CD14-positive monocyte (primary cell): ENCODE measurements at regions not wholly inside any gene's neighbourhood (a gene's known extent, or its start where the extent isn't known, plus 50 kb on each side); places are given as distances from the start of the nearest gene placed in this dataset.

Experiments
- DNase-seq, 3 donors: peaks; one replicate each; pipeline ENCODE4 v3.0.0-alpha.2; 2011 to 2022
- H2AFZ ChIP-seq: 2 replicates; pipeline ENCODE4 v1.6.0; 2012; ENCODE audit warnings: mild to moderate bottlenecking, low read depth, low read length, inconsistent platforms; ENCODE audit not compliant: insufficient read depth, poor library complexity, severe bottlenecking
- H3K27ac ChIP-seq, 2 donors: 1 replicate in 1 of 2; 2 replicates in 1 of 2; pipeline ENCODE4 v1.5.1; 2012 to 2013; ENCODE audit warnings: low read length in 2 of 2, control low read depth in 1 of 2, inconsistent platforms in 1 of 2, low read depth in 1 of 2, mild to moderate bottlenecking in 1 of 2
- H3K27me3 ChIP-seq, 2 donors: one replicate each; pipeline versions ENCODE4 v1.6.0 to v1.6.1; 2011 to 2013; ENCODE audit warnings: low read length in 2 of 2; ENCODE audit not compliant: control insufficient read depth in 2 of 2, insufficient read depth in 2 of 2
- H3K36me3 ChIP-seq, 2 donors: replicated peaks in 1 of 2; 1 replicate in 1 of 2; 2 replicates in 1 of 2; pipeline versions ENCODE4 v1.5.1 to v1.6.1; 2012 to 2013; ENCODE audit warnings: low read length in 2 of 2, control low read depth in 1 of 2, inconsistent platforms in 1 of 2, mild to moderate bottlenecking in 1 of 2; ENCODE audit not compliant: insufficient read depth in 2 of 2, control insufficient read depth in 1 of 2
- H3K4me1 ChIP-seq, 2 donors: 1 replicate in 1 of 2; 2 replicates in 1 of 2; pipeline versions ENCODE4 v1.5.1 to v1.6.1; 2012 to 2013; ENCODE audit warnings: low read length in 2 of 2, control low read depth in 1 of 2, inconsistent platforms in 1 of 2, mild to moderate bottlenecking in 1 of 2, moderate library complexity in 1 of 2; ENCODE audit not compliant: insufficient read depth in 2 of 2, control insufficient read depth in 1 of 2
- H3K4me2 ChIP-seq: replicated peaks from 2 replicates; pipeline ENCODE3; 2012; ENCODE audit warnings: low read length, moderate library complexity, mild to moderate bottlenecking; ENCODE audit not compliant: poor library complexity, severe bottlenecking; ENCODE audit errors: extremely low read depth
- H3K4me3 ChIP-seq, 3 experiments: fragments of 200-600 bp in 1 of 3; sonication (generic) in 1 of 3; replicated peaks in 1 of 3; 1 replicate in 2 of 3; 2 replicates in 1 of 3; pipeline ENCODE4 v1.5.1; 2011 to 2013; ENCODE audit warnings: low read length in 3 of 3, mild to moderate bottlenecking in 3 of 3, control low read depth in 2 of 3, low read depth in 2 of 3, inconsistent platforms in 1 of 3, moderate library complexity in 1 of 3
- H3K79me2 ChIP-seq: 2 replicates; pipeline ENCODE4 v1.6.0; 2012; ENCODE audit warnings: mild to moderate bottlenecking, control low read depth, inconsistent platforms, low read length, moderate library complexity; ENCODE audit not compliant: insufficient read depth
- H3K9ac ChIP-seq: 2 replicates; pipeline ENCODE4 v1.6.0; 2017; ENCODE audit warnings: low read length, mild to moderate bottlenecking; ENCODE audit not compliant: insufficient read depth, poor library complexity, severe bottlenecking
- H3K9me3 ChIP-seq, 2 donors: replicated peaks in 1 of 2; 1 replicate in 1 of 2; 2 replicates in 1 of 2; pipeline versions ENCODE4 v1.5.1 to v1.6.1; 2012 to 2013; ENCODE audit warnings: low read length in 2 of 2, control low read depth in 1 of 2; ENCODE audit not compliant: control insufficient read depth in 1 of 2, insufficient read depth in 1 of 2
- H4K20me1 ChIP-seq: 2 replicates; pipeline ENCODE4 v1.6.0; 2012; ENCODE audit warnings: mild to moderate bottlenecking, low read length, control low read depth, moderate library complexity; ENCODE audit not compliant: insufficient read depth
- H3K27ac Mint-ChIP-seq, 7 donors: one replicate each; pipeline ENCODE4 v1.8.0; 2020; ENCODE audit warnings: mild to moderate bottlenecking in 7 of 7, mixed read lengths in 7 of 7, moderate library complexity in 6 of 7, inconsistent platforms in 2 of 7
- H3K27me3 Mint-ChIP-seq, 3 donors: one replicate each; pipeline ENCODE4 v1.8.0; 2021 to 2022; ENCODE audit warnings: low read depth in 3 of 3, mild to moderate bottlenecking in 3 of 3, mixed read lengths in 3 of 3, moderate library complexity in 3 of 3, inconsistent platforms in 1 of 3
- H3K36me3 Mint-ChIP-seq, 2 donors: one replicate each; pipeline ENCODE4 v1.8.0; 2020; ENCODE audit warnings: mixed read lengths in 2 of 2, inconsistent platforms in 1 of 2, mild to moderate bottlenecking in 1 of 2
- H3K4me1 Mint-ChIP-seq: one replicate; pipeline ENCODE4 v1.8.0; 2020; ENCODE audit warnings: mild to moderate bottlenecking, mixed read lengths
- H3K4me3 Mint-ChIP-seq, 2 donors: one replicate each; pipeline ENCODE4 v1.8.0; 2020; ENCODE audit warnings: mild to moderate bottlenecking in 2 of 2, mixed read lengths in 2 of 2, moderate library complexity in 1 of 2
- H3K9me3 Mint-ChIP-seq, 7 donors: one replicate each; pipeline ENCODE4 v1.8.0; 2020 to 2022; ENCODE audit warnings: mixed read lengths in 7 of 7, mild to moderate bottlenecking in 6 of 7, moderate library complexity in 6 of 7, inconsistent platforms in 2 of 7
- WGBS: methylation state at CpG from one replicate; pipeline ENCODE4 v1.1.5; 2013; ENCODE audit warnings: missing lambda C conversion rate; ENCODE audit not compliant: insufficient coverage; 5-methylcytosine and 5-hydroxymethylcytosine counted together
- intact Hi-C, 2 donors: fragments of 100-400 bp; cut with micrococcal nuclease; formaldehyde crosslinking; loops; one replicate each; pipeline versions ENCODE4 v1.15.0 to v1.15.1; 2023
- TF ChIP-seq, protein P1 (sequence below): fragments of 200-600 bp; IDR thresholded peaks from one replicate; pipeline ENCODE4 v1.8.0; 2022; ENCODE audit warnings: antibody characterized with exemption, mild to moderate bottlenecking

DNA sequence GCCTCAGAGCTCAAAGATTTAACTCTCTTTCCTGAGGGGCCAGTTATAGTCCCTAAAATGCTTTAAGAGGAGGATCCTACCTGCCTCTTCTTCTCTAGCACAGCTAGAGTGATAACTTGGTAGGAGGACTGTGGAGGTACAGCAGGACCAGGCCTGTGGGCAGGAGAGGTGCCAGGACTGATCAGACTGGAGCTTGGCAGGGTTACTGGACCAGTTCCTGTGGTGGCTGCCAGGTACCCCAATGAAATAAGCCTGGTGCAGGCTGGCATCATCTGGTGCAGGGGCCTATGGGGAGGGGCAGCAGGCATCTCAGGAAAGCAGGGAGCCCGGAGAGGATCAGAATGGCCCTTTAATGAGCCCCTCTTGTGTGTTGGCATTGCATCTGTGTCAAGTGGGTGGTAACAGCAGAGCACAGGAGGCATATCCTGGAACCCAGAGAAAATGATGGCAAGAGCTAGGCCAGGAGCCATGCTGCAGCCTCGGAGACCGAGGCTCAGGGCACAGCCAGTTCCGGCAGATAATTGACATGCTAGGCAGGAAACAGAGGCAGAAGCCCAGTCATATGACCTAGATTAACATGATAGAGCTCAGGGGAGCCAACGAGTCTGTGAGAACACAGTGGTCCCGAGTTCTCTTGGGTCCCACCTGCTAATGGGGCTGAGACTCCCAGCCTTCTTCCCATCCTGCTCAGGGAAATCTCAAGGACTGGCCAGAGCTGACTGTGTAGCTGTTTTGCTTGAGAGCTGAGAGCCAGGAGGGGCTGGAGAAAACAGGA is 187.5 kb upstream of the ZBED5 start:
- intact Hi-C loops = no loop called here
- H3K4me1 Mint-ChIP-seq = no peaks in the 10 kb centered on the region
- no peak overlapping the region for H3K27ac Mint-ChIP-seq

DNA sequence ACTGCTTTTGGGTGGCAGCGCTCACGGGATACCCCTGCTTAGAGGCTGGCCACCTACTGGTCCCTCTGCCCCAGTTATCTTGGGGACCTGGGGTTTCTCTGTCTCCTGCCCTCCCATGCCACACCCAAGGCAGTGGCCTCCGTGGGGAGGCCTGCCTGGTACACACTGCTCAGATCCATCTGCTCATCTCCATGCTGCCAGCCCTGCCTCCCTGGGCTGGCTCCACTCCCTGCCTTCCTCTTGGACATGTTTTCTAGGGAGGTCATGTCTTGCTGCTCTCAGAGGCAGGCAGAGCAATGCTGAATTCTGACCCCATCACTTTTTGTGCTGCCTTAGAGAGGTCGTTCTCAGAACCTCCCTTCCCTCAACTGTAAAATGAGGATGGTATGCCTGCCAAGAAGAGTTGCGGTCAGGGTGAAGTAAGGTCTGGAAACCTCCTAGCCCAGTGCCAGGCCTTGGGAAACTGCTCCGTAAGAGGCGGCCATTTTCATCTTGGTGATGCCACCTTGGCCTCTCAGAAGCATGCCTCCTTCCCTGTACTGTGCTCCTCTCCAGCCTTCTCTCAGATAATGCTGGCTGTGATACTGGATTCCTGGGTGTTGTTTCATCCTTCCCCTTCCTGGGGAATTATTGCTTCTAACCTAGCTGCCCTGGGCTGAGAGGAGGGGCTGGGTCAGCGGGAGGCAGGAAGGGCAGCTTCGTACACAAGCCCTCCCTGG is 186.4 kb upstream of the ZBED5 start:
- no peak overlapping the region for H3K9ac ChIP-seq
- no peak overlapping the region for H3K27ac Mint-ChIP-seq
- H3K4me2 ChIP-seq = no peak overlapping the region
- H3K4me1 ChIP-seq = no peaks in the 10 kb centered on the region
- H3K27me3 Mint-ChIP-seq = peaks cover 0 to 7% (median 4%) of the 10 kb centered on the region in 3 donors
- no peak overlapping the region for H3K4me3 Mint-ChIP-seq
- H3K27me3 ChIP-seq = no peaks in the 10 kb centered on the region
- TF ChIP-seq, protein P1, sequence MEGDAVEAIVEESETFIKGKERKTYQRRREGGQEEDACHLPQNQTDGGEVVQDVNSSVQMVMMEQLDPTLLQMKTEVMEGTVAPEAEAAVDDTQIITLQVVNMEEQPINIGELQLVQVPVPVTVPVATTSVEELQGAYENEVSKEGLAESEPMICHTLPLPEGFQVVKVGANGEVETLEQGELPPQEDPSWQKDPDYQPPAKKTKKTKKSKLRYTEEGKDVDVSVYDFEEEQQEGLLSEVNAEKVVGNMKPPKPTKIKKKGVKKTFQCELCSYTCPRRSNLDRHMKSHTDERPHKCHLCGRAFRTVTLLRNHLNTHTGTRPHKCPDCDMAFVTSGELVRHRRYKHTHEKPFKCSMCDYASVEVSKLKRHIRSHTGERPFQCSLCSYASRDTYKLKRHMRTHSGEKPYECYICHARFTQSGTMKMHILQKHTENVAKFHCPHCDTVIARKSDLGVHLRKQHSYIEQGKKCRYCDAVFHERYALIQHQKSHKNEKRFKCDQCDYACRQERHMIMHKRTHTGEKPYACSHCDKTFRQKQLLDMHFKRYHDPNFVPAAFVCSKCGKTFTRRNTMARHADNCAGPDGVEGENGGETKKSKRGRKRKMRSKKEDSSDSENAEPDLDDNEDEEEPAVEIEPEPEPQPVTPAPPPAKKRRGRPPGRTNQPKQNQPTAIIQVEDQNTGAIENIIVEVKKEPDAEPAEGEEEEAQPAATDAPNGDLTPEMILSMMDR = no peak
- no peak overlapping the region for H2AFZ ChIP-seq
- no peaks in the 10 kb centered on the region for H3K36me3 ChIP-seq
- peaks cover 0 to 1% (median 0%) of the 10 kb centered on the region in 7 donors for H3K9me3 Mint-ChIP-seq
- no peaks in the 10 kb centered on the region for H3K4me1 Mint-ChIP-seq
- DNase-seq = no peak
- no peaks in the 10 kb centered on the region for H3K79me2 ChIP-seq
- intact Hi-C loops = no loop called here
- H3K36me3 Mint-ChIP-seq = no peaks in the 10 kb centered on the region
- WGBS = 80% methylated on average over 3 of the region's 9 CpGs
- H3K4me3 ChIP-seq = no peak overlapping the region
- H3K27ac ChIP-seq = no peak overlapping the region
- no peaks in the 10 kb centered on the region for H4K20me1 ChIP-seq
- H3K9me3 ChIP-seq = no peaks in the 10 kb centered on the region

More for the DNA sequence above, 187.5 kb upstream of the ZBED5 start:
- DNase-seq = no peak
- TF ChIP-seq, protein P1 = no peak
- H3K4me2 ChIP-seq = no peak overlapping the region
- no peaks in the 10 kb centered on the region for H3K79me2 ChIP-seq
- no peaks in the 10 kb centered on the region for H3K36me3 ChIP-seq
- 90% methylated on average over 5 of the region's 6 CpGs for WGBS
- peaks cover 0 to 1% (median 0%) of the 10 kb centered on the region in 7 donors for H3K9me3 Mint-ChIP-seq
- no peak overlapping the region for H3K4me3 Mint-ChIP-seq
- H2AFZ ChIP-seq = no peak overlapping the region
- no peaks in the 10 kb centered on the region for H3K9me3 ChIP-seq
- no peak overlapping the region for H3K4me3 ChIP-seq
- H3K27ac ChIP-seq = no peak overlapping the region
- no peaks in the 10 kb centered on the region for H3K36me3 Mint-ChIP-seq
- H3K9ac ChIP-seq = no peak overlapping the region
- H3K4me1 ChIP-seq = no peaks in the 10 kb centered on the region
- H4K20me1 ChIP-seq = no peaks in the 10 kb centered on the region
- H3K27me3 ChIP-seq = no peaks in the 10 kb centered on the region
- H3K27me3 Mint-ChIP-seq = peaks cover 0 to 7% (median 4%) of the 10 kb centered on the region in 3 donors
